ENCODE measurements at regions not wholly inside any gene's neighbourhood (a gene's known extent, or its start where the extent isn't known, plus 50 kb on each side); places are given as distances from the start of the nearest gene placed in this dataset.

DNA sequence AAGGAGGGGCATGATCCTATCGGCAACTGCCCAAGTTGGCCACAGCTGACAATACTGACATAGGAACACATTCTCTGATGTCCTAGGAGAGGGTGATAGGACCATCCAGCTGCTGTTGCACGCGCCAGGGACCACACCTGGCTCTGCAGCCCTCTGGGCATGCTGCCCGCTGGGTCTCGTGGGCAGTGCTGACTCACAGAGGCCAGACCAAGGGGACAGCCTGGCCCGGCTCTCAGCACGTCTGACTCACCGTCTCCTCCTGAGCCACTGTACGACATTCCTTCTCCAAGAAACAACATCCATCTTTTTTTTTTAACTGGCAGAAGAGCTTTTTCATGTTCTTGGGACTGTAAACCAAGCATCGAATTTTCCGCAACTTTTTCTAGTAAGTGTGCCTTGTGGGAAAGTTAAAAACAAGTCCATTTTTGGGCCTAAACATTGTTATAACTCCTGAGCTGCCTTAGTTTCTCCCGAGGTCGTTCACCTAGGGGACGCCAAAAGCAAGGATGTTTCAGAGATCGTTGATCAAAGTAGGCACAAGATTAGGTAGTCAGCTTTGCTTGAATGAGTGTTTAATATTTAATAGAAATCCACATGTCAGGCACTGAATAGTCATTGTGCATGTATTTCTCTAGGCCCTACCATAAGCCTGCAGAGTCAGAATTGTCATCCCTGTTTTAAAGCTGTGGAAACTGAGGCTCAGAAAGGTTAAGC lies 100.3 kb downstream of the TTC32 start:
- DNase-seq (no peak), ATAC-seq (ENCODE audit: low read depth) (no peak)
- H3K4me3 Mint-ChIP-seq, result no peak overlapping the region
- peaks cover 15% of the 10 kb centered on the region for H3K27me3 Mint-ChIP-seq
- no peak overlapping the region for H2AFZ ChIP-seq (ENCODE audit: insufficient read depth, low read depth, low read length, poor library complexity, severe bottlenecking)
- H3K79me2 ChIP-seq (ENCODE audit: control insufficient read depth, insufficient read depth, low read length), result no peaks in the 10 kb centered on the region
- 96% methylated on average over 15 of the region's 15 CpGs for WGBS (ENCODE audit: insufficient coverage)
- peaks cover 0 to 5% (median 0%) of the 10 kb centered on the region in 3 donors for H3K9me3 ChIP-seq (ENCODE audit: control extremely low read depth in 1 of 3, control insufficient read depth in 2 of 3, insufficient read depth in 1 of 3, low read length in 2 of 3)
- POLR2A ChIA-PET, result no interaction called here
- no peak overlapping the region for H3K27ac Mint-ChIP-seq
- CTCF ChIA-PET, result no interaction called here
- no peaks in the 10 kb centered on the region for H3K9me3 Mint-ChIP-seq (ENCODE audit: insufficient read depth)
- no peak overlapping the region for H3K9ac ChIP-seq (ENCODE audit: low read length)
- no peaks in the 10 kb centered on the region for H3K36me3 ChIP-seq (replicated peaks in 1 of 2; ENCODE audit: control extremely low read depth in 1 of 2, control insufficient read depth in 1 of 2, extremely low read depth in 1 of 2, insufficient read depth in 2 of 2, low read length in 1 of 2)
- H3K27ac ChIP-seq (ENCODE audit: low read length in 2 of 2), result no peak overlapping the region
- H3K27me3 ChIP-seq (replicated peaks in 1 of 4; ENCODE audit: control extremely low read depth in 1 of 4, control insufficient read depth in 3 of 4, insufficient read depth in 4 of 4, low read length in 3 of 4), result peaks cover 0 to 4% (median 0%) of the 10 kb centered on the region in 4 experiments
- intact Hi-C loops (cut with micrococcal nuclease), result no loop called here
- H4K20me1 ChIP-seq (ENCODE audit: control insufficient read depth, insufficient read depth, low read length, poor library complexity, severe bottlenecking), result no peaks in the 10 kb centered on the region
- no peaks in the 10 kb centered on the region for H3K4me1 ChIP-seq (ENCODE audit: control insufficient read depth in 2 of 2, insufficient read depth in 2 of 2, low read length in 2 of 2)
- H3K4me1 Mint-ChIP-seq, result no peaks in the 10 kb centered on the region
- TF ChIP-seq EZH2 (IDR thresholded peaks at IDR 0.05; ENCODE audit: borderline replicate concordance, insufficient read depth, low read depth, low read length, poor library complexity, severe bottlenecking), result no peak
- TF ChIP-seq, protein P1, sequence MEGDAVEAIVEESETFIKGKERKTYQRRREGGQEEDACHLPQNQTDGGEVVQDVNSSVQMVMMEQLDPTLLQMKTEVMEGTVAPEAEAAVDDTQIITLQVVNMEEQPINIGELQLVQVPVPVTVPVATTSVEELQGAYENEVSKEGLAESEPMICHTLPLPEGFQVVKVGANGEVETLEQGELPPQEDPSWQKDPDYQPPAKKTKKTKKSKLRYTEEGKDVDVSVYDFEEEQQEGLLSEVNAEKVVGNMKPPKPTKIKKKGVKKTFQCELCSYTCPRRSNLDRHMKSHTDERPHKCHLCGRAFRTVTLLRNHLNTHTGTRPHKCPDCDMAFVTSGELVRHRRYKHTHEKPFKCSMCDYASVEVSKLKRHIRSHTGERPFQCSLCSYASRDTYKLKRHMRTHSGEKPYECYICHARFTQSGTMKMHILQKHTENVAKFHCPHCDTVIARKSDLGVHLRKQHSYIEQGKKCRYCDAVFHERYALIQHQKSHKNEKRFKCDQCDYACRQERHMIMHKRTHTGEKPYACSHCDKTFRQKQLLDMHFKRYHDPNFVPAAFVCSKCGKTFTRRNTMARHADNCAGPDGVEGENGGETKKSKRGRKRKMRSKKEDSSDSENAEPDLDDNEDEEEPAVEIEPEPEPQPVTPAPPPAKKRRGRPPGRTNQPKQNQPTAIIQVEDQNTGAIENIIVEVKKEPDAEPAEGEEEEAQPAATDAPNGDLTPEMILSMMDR (IDR thresholded peaks at IDR 0.05), result no peak
- no peak overlapping the region for H3K4me2 ChIP-seq (replicated peaks; ENCODE audit: low read depth, low read length, poor library complexity, severe bottlenecking)
- H3K4me3 ChIP-seq (ENCODE audit: control extremely low read depth in 1 of 5, extremely low read depth in 1 of 5, insufficient read depth in 1 of 5, low read depth in 2 of 5, low read length in 4 of 5), result no peak overlapping the region

DNA sequence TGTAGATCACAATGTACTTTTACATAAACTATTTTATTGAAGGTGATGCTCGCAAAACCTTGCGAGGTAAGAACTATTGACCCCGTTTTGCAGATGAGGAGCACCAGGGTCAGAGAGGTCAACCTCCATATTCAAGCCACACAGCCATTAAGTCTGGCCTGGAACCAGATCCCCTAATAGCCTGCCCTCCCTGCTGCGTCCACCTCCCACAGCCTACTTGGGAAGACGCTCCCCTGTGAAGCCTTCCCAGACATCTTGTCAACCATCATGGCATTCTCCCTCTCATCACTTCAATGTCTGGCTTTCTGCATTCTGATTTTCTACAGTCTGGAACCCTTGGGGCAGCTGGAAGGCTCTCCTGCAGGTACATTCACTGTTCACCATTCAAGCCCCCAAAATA lies 101.0 kb downstream of the TTC32 start:
- no peak for TF ChIP-seq EZH2 (IDR thresholded peaks at IDR 0.05; ENCODE audit: borderline replicate concordance, insufficient read depth, low read depth, low read length, poor library complexity, severe bottlenecking)
- TF ChIP-seq, protein P1 (IDR thresholded peaks at IDR 0.05), result no peak
- H2AFZ ChIP-seq (ENCODE audit: insufficient read depth, low read depth, low read length, poor library complexity, severe bottlenecking), result no peak overlapping the region
- ChIA-PET CTCF (no interaction called here), POLR2A (no interaction called here)
- H3K9me3 Mint-ChIP-seq (ENCODE audit: insufficient read depth), result no peaks in the 10 kb centered on the region
- no peaks in the 10 kb centered on the region for H3K79me2 ChIP-seq (ENCODE audit: control insufficient read depth, insufficient read depth, low read length)
- H3K4me1 ChIP-seq (ENCODE audit: control insufficient read depth in 2 of 2, insufficient read depth in 2 of 2, low read length in 2 of 2), result no peaks in the 10 kb centered on the region
- 87% methylated on average over 3 of the region's 5 CpGs for WGBS (ENCODE audit: insufficient coverage)
- peaks cover 0 to 4% (median 0%) of the 10 kb centered on the region in 4 experiments for H3K27me3 ChIP-seq (replicated peaks in 1 of 4; ENCODE audit: control extremely low read depth in 1 of 4, control insufficient read depth in 3 of 4, insufficient read depth in 4 of 4, low read length in 3 of 4)
- DNase-seq (no peak), ATAC-seq (ENCODE audit: low read depth) (no peak)
- H3K27ac Mint-ChIP-seq, result no peak overlapping the region
- no peaks in the 10 kb centered on the region for H3K4me1 Mint-ChIP-seq
- H3K27ac ChIP-seq (ENCODE audit: low read length in 2 of 2), result no peak overlapping the region
- peaks cover 15% of the 10 kb centered on the region for H3K27me3 Mint-ChIP-seq
- peaks cover 0 to 5% (median 0%) of the 10 kb centered on the region in 3 donors for H3K9me3 ChIP-seq (ENCODE audit: control extremely low read depth in 1 of 3, control insufficient read depth in 2 of 3, insufficient read depth in 1 of 3, low read length in 2 of 3)
- intact Hi-C loops (cut with micrococcal nuclease), result no loop called here
- no peaks in the 10 kb centered on the region for H4K20me1 ChIP-seq (ENCODE audit: control insufficient read depth, insufficient read depth, low read length, poor library complexity, severe bottlenecking)
- H3K9ac ChIP-seq (ENCODE audit: low read length), result no peak overlapping the region
- no peak overlapping the region for H3K4me3 Mint-ChIP-seq
- no peak overlapping the region for H3K4me2 ChIP-seq (replicated peaks; ENCODE audit: low read depth, low read length, poor library complexity, severe bottlenecking)
- no peaks in the 10 kb centered on the region for H3K36me3 ChIP-seq (replicated peaks in 1 of 2; ENCODE audit: control extremely low read depth in 1 of 2, control insufficient read depth in 1 of 2, extremely low read depth in 1 of 2, insufficient read depth in 2 of 2, low read length in 1 of 2)
- H3K4me3 ChIP-seq (ENCODE audit: control extremely low read depth in 1 of 5, extremely low read depth in 1 of 5, insufficient read depth in 1 of 5, low read depth in 2 of 5, low read length in 4 of 5), result no peak overlapping the region

Data from B cell (primary cell).